ENCODE measurements at regions not wholly inside any gene's neighbourhood (a gene's known extent, or its start where the extent isn't known, plus 50 kb on each side); places are given as distances from the start of the nearest gene placed in this dataset.

GRCh38 chr5:105878402-105878801, 1792.3 kb downstream of the EFNA5 start:
- ATAC-seq: no peak
- TF ChIP-seq CSRNP3 (CRISPR knock-in tag; IDR thresholded peaks at IDR 0.05): no peak
- TF ChIP-seq CSDC2 (CRISPR knock-in tag; IDR thresholded peaks at IDR 0.05): no peak
- no peak for TF ChIP-seq SNAI2 (CRISPR knock-in tag; IDR thresholded peaks at IDR 0.05)
- no peak for TF ChIP-seq ESRRG (CRISPR knock-in tag; IDR thresholded peaks at IDR 0.05)
- no peak for TF ChIP-seq TCF4 (CRISPR knock-in tag; IDR thresholded peaks at IDR 0.05; ENCODE audit: borderline replicate concordance)
- no peak for TF ChIP-seq RARB (CRISPR knock-in tag; IDR thresholded peaks at IDR 0.05)
- no peak for TF ChIP-seq ZNF8 (CRISPR knock-in tag; IDR thresholded peaks at IDR 0.05)
- TF ChIP-seq ZC3H10 (CRISPR knock-in tag; IDR thresholded peaks at IDR 0.05): no peak
- no peak for TF ChIP-seq TSHZ2 (CRISPR knock-in tag; IDR thresholded peaks at IDR 0.05)
- no peak for TF ChIP-seq ZFP3 (CRISPR knock-in tag; IDR thresholded peaks at IDR 0.05)
- no peak for TF ChIP-seq TOX (CRISPR knock-in tag; IDR thresholded peaks at IDR 0.05; ENCODE audit: borderline replicate concordance)
- TF ChIP-seq ZNF70 (CRISPR knock-in tag; IDR thresholded peaks at IDR 0.05): no peak

GRCh38 chr5:105877592-105877991, 1793.1 kb downstream of the EFNA5 start:
- TF ChIP-seq GLIS3 (CRISPR knock-in tag; IDR thresholded peaks at IDR 0.05) (no peak), POU6F1 (CRISPR knock-in tag; IDR thresholded peaks at IDR 0.05; ENCODE audit: borderline replicate concordance, low read depth) (no peak), CSRNP3 (CRISPR knock-in tag; IDR thresholded peaks at IDR 0.05) (no peak), ISL1 (CRISPR knock-in tag; IDR thresholded peaks at IDR 0.05) (no peak), TCF4 (CRISPR knock-in tag; IDR thresholded peaks at IDR 0.05; ENCODE audit: borderline replicate concordance) (no peak), ESRRG (CRISPR knock-in tag; IDR thresholded peaks at IDR 0.05) (no peak), PPARA (CRISPR knock-in tag; IDR thresholded peaks at IDR 0.05; ENCODE audit: borderline replicate concordance) (no peak)
- no peak for ATAC-seq

DNA sequence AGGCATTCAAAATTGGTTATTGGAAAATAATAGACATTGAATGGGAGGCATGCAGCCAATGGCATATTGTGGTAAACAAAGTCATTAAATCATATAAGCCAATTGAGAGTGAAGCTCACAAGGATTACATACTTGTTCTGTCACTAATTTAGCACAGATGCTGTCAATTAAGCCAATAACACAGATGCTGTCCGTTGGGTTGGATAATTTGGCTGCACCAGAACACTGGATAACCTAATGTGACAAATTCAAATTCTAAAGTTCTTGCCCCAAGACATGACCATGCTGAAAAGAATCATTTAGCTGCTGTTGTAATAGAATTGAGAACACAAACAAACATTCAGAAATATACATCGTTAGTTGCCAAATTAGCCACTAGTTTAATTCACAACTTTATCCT, 1796.4 kb downstream of the EFNA5 start:
- TF ChIP-seq CSDC2 (CRISPR knock-in tag; IDR thresholded peaks at IDR 0.05) (no peak), GLIS3 (CRISPR knock-in tag; IDR thresholded peaks at IDR 0.05) (no peak), ZNF8 (CRISPR knock-in tag; IDR thresholded peaks at IDR 0.05) (no peak), TCF4 (CRISPR knock-in tag; IDR thresholded peaks at IDR 0.05; ENCODE audit: borderline replicate concordance) (no peak), CSRNP3 (CRISPR knock-in tag; IDR thresholded peaks at IDR 0.05) (no peak), RARB (CRISPR knock-in tag; IDR thresholded peaks at IDR 0.05) (no peak), ISL1 (CRISPR knock-in tag; IDR thresholded peaks at IDR 0.05) (no peak), TOX (CRISPR knock-in tag; IDR thresholded peaks at IDR 0.05; ENCODE audit: borderline replicate concordance) (no peak), ARNTL (CRISPR knock-in tag; IDR thresholded peaks at IDR 0.05; ENCODE audit: borderline replicate concordance, low read depth) (no peak), ZNF70 (CRISPR knock-in tag; IDR thresholded peaks at IDR 0.05) (no peak), ESRRG (CRISPR knock-in tag; IDR thresholded peaks at IDR 0.05) (no peak), OSR1 (CRISPR knock-in tag; IDR thresholded peaks at IDR 0.05) (no peak), POU6F1 (CRISPR knock-in tag; IDR thresholded peaks at IDR 0.05; ENCODE audit: borderline replicate concordance, low read depth) (no peak), ZFP3 (CRISPR knock-in tag; IDR thresholded peaks at IDR 0.05) (no peak)
- no peak for ATAC-seq
